Right lobe of liver (tissue), 6 donors: ENCODE measurements at regions not wholly inside any gene's neighbourhood (a gene's known extent, or its start where the extent isn't known, plus 50 kb on each side); places are given as distances from the start of the nearest gene placed in this dataset.
"Not testable (repeated sequence)": the region's sequence is repeated elsewhere in the genome, so short reads cannot be mapped to it uniquely, and the experiment has no call there.

Experiments
- ATAC-seq, 4 donors: fragments of 200-7000 bp; cut with Tn5 transposase; one replicate each; pipeline ENCODE4 v1.9.1; 2020; ENCODE audit warnings: mild to moderate bottlenecking in 4 of 4, moderate library complexity in 4 of 4
- DNase-seq, 3 donors: peaks; one replicate each; pipeline ENCODE4 v3.0.0-alpha.2; 2020
- H3K27ac ChIP-seq, 3 donors: fragments of 200-600 bp; one replicate each; pipeline ENCODE4 v1.8.0; 2022
- H3K27me3 ChIP-seq, 2 donors: fragments of 200-600 bp; one replicate each; pipeline ENCODE4 v1.8.0; 2022
- H3K36me3 ChIP-seq, 4 donors: fragments of 200-600 bp; sonication (generic) in 1 of 4; one replicate each; pipeline versions ENCODE4 v1.5.1 to v1.8.0; 2017 to 2022; ENCODE audit warnings: control low read depth in 1 of 4
- H3K4me1 ChIP-seq, 4 donors: fragments of 200-600 bp; sonication (generic) in 1 of 4; one replicate each; pipeline versions ENCODE4 v1.5.1 to v1.8.0; 2017 to 2022; ENCODE audit warnings: control low read depth in 1 of 4
- H3K4me3 ChIP-seq, 3 donors: fragments of 200-600 bp; one replicate each; pipeline ENCODE4 v1.8.0; 2022
- H3K9me3 ChIP-seq, 4 donors: fragments of 200-600 bp; sonication (generic) in 1 of 4; one replicate each; pipeline versions ENCODE4 v1.5.1 to v1.8.0; 2017 to 2022; ENCODE audit warnings: control low read depth in 1 of 4
- CTCF ChIP-seq, 4 donors: fragments of 200-600 bp in 3 of 4; fragments of 450-650 bp in 1 of 4; IDR thresholded peaks; one replicate each; pipeline versions ENCODE4 v1.5.1 to v1.8.0; 2016 to 2022; ENCODE audit warnings: antibody characterized with exemption in 4 of 4, mild to moderate bottlenecking in 2 of 4
- POLR2A ChIP-seq: fragments of 450-650 bp; IDR thresholded peaks from one replicate; pipeline ENCODE4 v1.6.1; 2017; ENCODE audit warnings: antibody characterized with exemption, mild to moderate bottlenecking
- WGBS: methylation state at CpG from one replicate; pipeline ENCODE4 v1.1.6; 2018; ENCODE audit warnings: low coverage, low lambda C conversion rate; ENCODE audit not compliant: insufficient coverage; ENCODE audit errors: missing lambda C conversion rate; 5-methylcytosine and 5-hydroxymethylcytosine counted together
- intact Hi-C, 2 donors: fragments of 100-400 bp; cut with DNase I; formaldehyde crosslinking; loops; one replicate each; pipeline versions ENCODE4 v1.11.2 to v1.14.1; 2022
- donor health status: DM: no; HTN: yes; CAD: no.
- donor health status: DM: no; HTN: no; CAD: no.
- donor health status: DM: no; HTN: no; CAD: no.
- donor health status: DM: no; HTN: yes; CAD: no.
- donor health status: DM: no; HTN: yes; CAD: no.

GRCh38 chr1:43021547-43022474 lies 63.1 kb upstream of the SLC2A1 start:
- DNase-seq: no peak

GRCh38 chr1:43019226-43019625 lies 60.6 kb upstream of the SLC2A1 start:
- no peaks in the 10 kb centered on the region for H3K9me3 ChIP-seq
- no peak for ATAC-seq
- H3K4me1 ChIP-seq: no peaks in the 10 kb centered on the region
- no peaks in the 10 kb centered on the region for H3K36me3 ChIP-seq
- 77% methylated on average over 3 of the region's 3 CpGs for WGBS
- no peaks in the 10 kb centered on the region for H3K27me3 ChIP-seq
- H3K27ac ChIP-seq: no peak overlapping the region
- no peak for DNase-seq
- no peak for TF ChIP-seq POLR2A
- no peak for TF ChIP-seq CTCF (IDR thresholded peaks at IDR 0.05)
- H3K4me3 ChIP-seq: no peak overlapping the region
- intact Hi-C loops: no loop called here

More at GRCh38 chr1:43021547-43022474, 63.1 kb upstream of the SLC2A1 start:
- Histone ChIP-seq H3K27me3 (no peaks in the 10 kb centered on the region), H3K4me1 (no peaks in the 10 kb centered on the region), H3K27ac (no peak overlapping the region), H3K4me3 (no peak overlapping the region), H3K9me3 (no peaks in the 10 kb centered on the region), H3K36me3 (no peaks in the 10 kb centered on the region)
- intact Hi-C loops: no loop called here
- peak in 1 of 4 donors; percentile 20 for ATAC-seq
- WGBS: 67% methylated on average over 1 of the region's 14 CpGs
- TF ChIP-seq CTCF (IDR thresholded peaks at IDR 0.05) (no peak), POLR2A (no peak)

GRCh38 chr1:43018121-43018520 lies 59.5 kb upstream of the SLC2A1 start:
- 64% methylated on average over 3 of the region's 3 CpGs for whole genome bisulfite sequencing
- DNase-seq: no peak

GRCh38 chr1:43015269-43015668 lies 56.6 kb upstream of the SLC2A1 start:
- DNase-seq (no peak), ATAC-seq (no peak)
- Histone ChIP-seq H3K36me3 (no peaks in the 10 kb centered on the region), H3K27me3 (no peaks in the 10 kb centered on the region), H3K27ac (no peak overlapping the region), H3K4me1 (no peaks in the 10 kb centered on the region), H3K4me3 (no peak overlapping the region), H3K9me3 (no peaks in the 10 kb centered on the region)
- intact Hi-C loops: no loop called here
- WGBS: 81% methylated on average over 3 of the region's 3 CpGs
- TF ChIP-seq CTCF (IDR thresholded peaks at IDR 0.05): no peak
- no peak for TF ChIP-seq POLR2A

More at GRCh38 chr1:43018121-43018520, 59.5 kb upstream of the SLC2A1 start:
- TF ChIP-seq CTCF (IDR thresholded peaks at IDR 0.05) (no peak), POLR2A (no peak)
- Histone ChIP-seq H3K4me3 (no peak overlapping the region), H3K27me3 (no peaks in the 10 kb centered on the region), H3K36me3 (no peaks in the 10 kb centered on the region), H3K4me1 (no peaks in the 10 kb centered on the region), H3K27ac (no peak overlapping the region), H3K9me3 (no peaks in the 10 kb centered on the region)
- ATAC-seq: no peak
- intact Hi-C loops: no loop called here

- DNase-seq, H3K36me3 ChIP-seq, H3K27me3 ChIP-seq, H3K4me3 ChIP-seq, ATAC-seq, H3K27ac ChIP-seq, H3K4me1 ChIP-seq, H3K9me3 ChIP-seq, intact Hi-C loops: not testable (repeated sequence)
- 81% methylated on average over 9 of the region's 10 CpGs for WGBS
These were observed 55.9 kb upstream of the SLC2A1 start for GRCh38 chr1:43014579-43014978.
